ENCODE measurements at regions not wholly inside any gene's neighbourhood (a gene's known extent, or its start where the extent isn't known, plus 50 kb on each side); places are given as distances from the start of the nearest gene placed in this dataset.

GRCh38 chr4:17251101-17251500 lies 260.8 kb downstream of the QDPR start:
- no peak for DNase-seq (ENCODE audit: low read depth)
- H3K4me3 ChIP-seq (ENCODE audit: low read depth, low read length): no peak overlapping the region
- TF ChIP-seq, protein P1, sequence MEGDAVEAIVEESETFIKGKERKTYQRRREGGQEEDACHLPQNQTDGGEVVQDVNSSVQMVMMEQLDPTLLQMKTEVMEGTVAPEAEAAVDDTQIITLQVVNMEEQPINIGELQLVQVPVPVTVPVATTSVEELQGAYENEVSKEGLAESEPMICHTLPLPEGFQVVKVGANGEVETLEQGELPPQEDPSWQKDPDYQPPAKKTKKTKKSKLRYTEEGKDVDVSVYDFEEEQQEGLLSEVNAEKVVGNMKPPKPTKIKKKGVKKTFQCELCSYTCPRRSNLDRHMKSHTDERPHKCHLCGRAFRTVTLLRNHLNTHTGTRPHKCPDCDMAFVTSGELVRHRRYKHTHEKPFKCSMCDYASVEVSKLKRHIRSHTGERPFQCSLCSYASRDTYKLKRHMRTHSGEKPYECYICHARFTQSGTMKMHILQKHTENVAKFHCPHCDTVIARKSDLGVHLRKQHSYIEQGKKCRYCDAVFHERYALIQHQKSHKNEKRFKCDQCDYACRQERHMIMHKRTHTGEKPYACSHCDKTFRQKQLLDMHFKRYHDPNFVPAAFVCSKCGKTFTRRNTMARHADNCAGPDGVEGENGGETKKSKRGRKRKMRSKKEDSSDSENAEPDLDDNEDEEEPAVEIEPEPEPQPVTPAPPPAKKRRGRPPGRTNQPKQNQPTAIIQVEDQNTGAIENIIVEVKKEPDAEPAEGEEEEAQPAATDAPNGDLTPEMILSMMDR (IDR thresholded peaks at IDR 0.05; ENCODE audit: low read depth, low read length, missing control alignments): no peak
- in situ Hi-C loops (cut with HindIII; ENCODE audit: low sequenced_read_pairs): no loop called here

GRCh38 chr4:17250591-17250990 lies 261.3 kb downstream of the QDPR start:
- no peak overlapping the region for H3K4me3 ChIP-seq (ENCODE audit: low read depth, low read length)
- DNase-seq (ENCODE audit: low read depth): no peak
- in situ Hi-C loops (cut with HindIII; ENCODE audit: low sequenced_read_pairs): no loop called here
- TF ChIP-seq, protein P1 (IDR thresholded peaks at IDR 0.05; ENCODE audit: low read depth, low read length, missing control alignments): no peak

DNA sequence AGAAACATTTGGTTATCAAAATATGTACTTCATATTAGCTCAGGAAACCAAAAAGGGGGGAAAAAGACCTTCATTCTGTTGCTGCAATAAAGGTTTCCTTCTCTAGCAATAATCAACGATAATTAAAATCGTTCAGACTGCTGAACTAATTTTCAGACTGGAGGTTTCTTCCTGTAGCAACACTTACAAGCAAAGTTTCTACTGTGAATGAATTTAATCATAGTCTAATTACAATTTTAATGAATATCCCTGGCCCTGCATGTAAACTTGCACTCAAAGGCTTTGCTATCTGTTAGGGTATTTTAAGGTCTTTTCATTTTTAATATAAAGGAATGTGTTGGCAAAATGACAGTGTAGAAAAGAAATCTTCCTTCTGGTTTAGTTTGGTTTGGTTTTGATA lies 265.2 kb downstream of the QDPR start:
- in situ Hi-C loops (cut with HindIII; ENCODE audit: low sequenced_read_pairs): no loop called here
- TF ChIP-seq, protein P1 (IDR thresholded peaks at IDR 0.05; ENCODE audit: low read depth, low read length, missing control alignments): no peak
- no peak for DNase-seq (ENCODE audit: low read depth)
- H3K4me3 ChIP-seq (ENCODE audit: low read depth, low read length): no peak overlapping the region

GRCh38 chr4:17241835-17242234 lies 270.1 kb downstream of the QDPR start:
- H3K4me3 ChIP-seq (ENCODE audit: low read depth, low read length): no peak overlapping the region
- TF ChIP-seq, protein P1 (IDR thresholded peaks at IDR 0.05; ENCODE audit: low read depth, low read length, missing control alignments): no peak
- DNase-seq (ENCODE audit: low read depth): no peak
- in situ Hi-C loops (cut with HindIII; ENCODE audit: low sequenced_read_pairs): no loop called here

- no peak for DNase-seq (ENCODE audit: low read depth)
- in situ Hi-C loops (cut with HindIII; ENCODE audit: low sequenced_read_pairs): no loop called here
- H3K4me3 ChIP-seq (ENCODE audit: low read depth, low read length): no peak overlapping the region
- TF ChIP-seq, protein P1 (IDR thresholded peaks at IDR 0.05; ENCODE audit: low read depth, low read length, missing control alignments): no peak
These were observed 273.3 kb downstream of the QDPR start for GRCh38 chr4:17238633-17239032.

DNA sequence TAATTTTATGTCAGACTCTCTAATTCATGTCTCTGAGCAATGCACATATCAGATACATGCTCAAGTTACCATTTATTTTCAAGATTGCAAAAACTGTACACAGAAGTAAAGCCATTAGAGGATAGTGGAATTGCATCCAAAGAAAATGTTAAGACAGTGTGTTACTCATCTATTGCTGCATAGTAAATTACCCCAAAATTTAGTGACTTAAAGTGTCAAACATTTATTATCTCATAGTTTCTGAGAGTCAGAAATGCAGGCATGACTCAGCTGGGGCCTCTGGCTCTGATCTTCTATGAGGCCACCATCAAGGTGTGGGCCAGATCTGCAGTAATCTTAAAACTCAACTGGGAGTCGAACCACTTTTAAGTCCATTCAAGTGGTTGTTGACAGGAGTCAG lies 275.2 kb downstream of the QDPR start:
- no peak for DNase-seq (ENCODE audit: low read depth)
- TF ChIP-seq, protein P1 (IDR thresholded peaks at IDR 0.05; ENCODE audit: low read depth, low read length, missing control alignments): no peak
- no peak overlapping the region for H3K4me3 ChIP-seq (ENCODE audit: low read depth, low read length)
- in situ Hi-C loops (cut with HindIII; ENCODE audit: low sequenced_read_pairs): no loop called here

GRCh38 chr4:17234678-17235077 lies 277.2 kb downstream of the QDPR start:
- TF ChIP-seq, protein P1 (IDR thresholded peaks at IDR 0.05; ENCODE audit: low read depth, low read length, missing control alignments): no peak
- in situ Hi-C loops (cut with HindIII; ENCODE audit: low sequenced_read_pairs): no loop called here
- H3K4me3 ChIP-seq (ENCODE audit: low read depth, low read length): no peak overlapping the region
- DNase-seq (ENCODE audit: low read depth): no peak

All from astrocyte of the cerebellum (primary cell).